HG02840 (cell line): ENCODE measurements at regions not wholly inside any gene's neighbourhood (a gene's known extent, or its start where the extent isn't known, plus 50 kb on each side); places are given as distances from the start of the nearest gene placed in this dataset.
"Not testable (repeated sequence)": the region's sequence is repeated elsewhere in the genome, so short reads cannot be mapped to it uniquely, and the experiment has no call there.

Experiments
- ATAC-seq: cut with Tn5 transposase; IDR thresholded peaks from one replicate; pipeline ENCODE4 v1.9.1; 2021; ENCODE audit warnings: mild to moderate bottlenecking, moderate library complexity, moderate number of reproducible peaks; ENCODE audit not compliant: unreplicated experiment, low FRiP score

- ATAC-seq, result no peak
These were observed 146.1 kb upstream of the LRIG3 start for GRCh38 chr12:59066445-59066844.

DNA sequence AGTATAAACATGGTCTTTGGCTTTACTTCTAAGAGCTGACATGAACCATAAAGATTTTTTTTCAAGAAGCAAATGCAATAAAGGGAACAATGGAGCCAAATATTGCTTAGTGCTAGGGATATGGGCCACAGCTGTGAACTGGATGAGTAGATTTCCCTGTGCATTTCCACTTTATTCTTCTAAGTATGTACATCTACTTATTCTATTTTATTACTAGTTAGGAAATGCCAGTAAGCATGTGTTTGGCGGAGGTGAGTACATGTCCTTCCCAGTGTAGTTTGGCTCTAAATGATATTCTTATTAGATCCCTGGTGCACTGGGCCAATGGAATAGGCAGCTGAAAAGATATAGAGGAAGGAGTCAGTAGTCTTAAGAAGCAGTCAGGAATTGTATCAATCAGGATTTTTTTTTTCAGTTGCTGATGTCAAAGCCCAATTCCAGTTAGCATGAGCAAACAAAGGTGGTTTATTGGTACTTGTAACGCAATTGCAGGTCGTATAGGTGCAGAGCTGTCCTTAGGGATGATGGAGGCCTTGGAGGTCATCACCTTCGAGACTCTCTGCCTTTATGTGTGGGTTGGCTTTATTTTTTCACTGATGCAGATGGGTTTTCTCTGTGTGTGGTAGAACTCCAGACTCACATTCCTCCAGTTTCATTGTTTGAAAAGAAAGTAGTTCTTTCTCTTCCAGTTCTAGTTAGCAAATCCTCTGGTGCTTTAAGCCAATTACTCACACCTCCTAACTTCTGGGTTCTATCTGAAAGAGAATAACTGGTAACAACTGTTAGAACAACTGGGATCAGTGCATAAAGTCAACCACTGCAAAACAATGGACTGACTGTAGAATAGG, 139.0 kb upstream of the LRIG3 start:
- ATAC-seq, result no peak

DNA sequence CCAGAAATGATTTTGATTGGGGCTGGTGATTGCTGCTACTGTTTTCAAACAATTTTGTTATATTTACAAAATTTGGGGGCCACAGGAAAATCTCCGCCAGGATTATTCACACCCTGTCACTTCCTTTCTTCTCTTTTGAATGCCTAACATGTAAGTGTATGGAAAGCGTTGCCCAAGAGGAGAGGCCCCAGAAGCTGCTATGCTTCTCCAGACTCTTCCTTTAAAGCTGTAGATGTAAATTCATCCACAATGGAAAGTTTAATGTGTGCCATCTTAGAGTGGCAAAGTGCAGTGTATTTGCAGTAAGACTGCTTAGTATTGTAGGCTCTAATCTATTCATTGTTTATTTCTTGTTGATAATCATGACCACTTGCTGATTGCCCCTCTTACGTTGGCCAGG, 136.7 kb upstream of the LRIG3 start:
- ATAC-seq, result no peak

DNA sequence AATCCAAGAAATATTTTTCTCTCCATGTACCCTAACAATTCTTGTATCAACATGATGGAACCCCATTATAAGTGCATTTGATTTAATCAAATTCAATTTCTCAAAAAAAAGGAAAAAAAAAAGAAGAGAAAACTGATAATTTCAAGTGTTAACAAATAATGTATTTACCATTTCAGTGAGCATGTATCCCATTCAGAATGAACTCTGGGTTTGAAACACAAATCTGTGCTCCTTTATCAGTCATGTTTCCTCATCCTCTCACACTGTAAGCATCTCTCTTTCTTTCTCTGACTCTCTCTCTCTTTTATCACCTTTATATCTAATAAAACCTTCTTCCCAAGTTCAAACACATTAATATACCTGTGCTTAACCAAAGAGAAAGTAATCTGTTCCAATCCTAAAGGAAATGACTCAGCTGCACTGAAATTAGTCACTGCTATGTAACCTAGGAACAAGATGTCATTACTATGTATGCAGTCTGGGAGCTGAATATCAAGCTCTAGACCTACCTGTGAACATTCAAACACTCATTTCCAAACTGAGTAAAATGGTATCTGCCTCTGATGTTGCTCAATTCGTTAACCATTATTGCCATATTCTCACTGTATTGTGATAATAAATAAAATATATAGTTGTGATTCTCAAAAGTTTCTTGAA, 135.0 kb upstream of the LRIG3 start:
- ATAC-seq, result no peak

- ATAC-seq, result not testable (repeated sequence)
These were observed 133.1 kb upstream of the LRIG3 start for GRCh38 chr12:59053266-59053899.

DNA sequence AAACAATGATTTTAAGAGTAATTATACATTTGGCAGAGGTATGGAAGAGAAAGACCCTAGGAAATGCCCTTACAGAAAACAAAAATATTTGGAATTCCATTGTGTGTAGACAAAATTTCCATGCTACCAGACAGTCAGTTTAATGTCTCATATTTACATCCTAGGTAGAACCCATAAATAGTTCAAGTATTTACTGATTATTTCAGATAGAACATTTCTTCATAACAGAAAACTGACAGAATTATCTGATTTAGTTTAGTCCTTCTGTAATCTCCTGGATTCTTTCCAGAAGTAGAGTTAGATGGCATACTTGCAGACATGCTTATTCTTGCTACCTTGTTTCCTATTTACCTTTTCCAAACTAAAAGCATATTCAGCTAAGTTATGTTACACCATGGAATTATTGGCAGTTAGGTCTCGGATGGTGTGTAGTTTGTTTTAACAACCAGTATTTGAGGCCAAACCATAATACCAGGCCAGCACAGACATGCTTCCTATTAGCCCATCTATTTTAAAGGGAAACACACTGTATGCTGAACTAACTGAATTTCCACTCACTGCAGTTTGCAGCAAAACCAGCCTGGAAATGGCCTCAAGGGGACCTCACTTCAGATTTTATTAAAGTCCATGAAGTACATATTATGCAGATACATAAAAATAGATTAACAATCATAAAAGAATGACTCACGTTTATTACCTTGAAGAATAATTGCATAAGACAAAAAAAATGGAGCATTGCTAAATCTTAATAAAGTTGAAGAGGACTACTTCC, 126.6 kb upstream of the LRIG3 start:
- ATAC-seq, result no peak

- ATAC-seq, result no peak
These were observed 124.5 kb upstream of the LRIG3 start for GRCh38 chr12:59044791-59045190.

- ATAC-seq, result no peak
These were observed 121.2 kb upstream of the LRIG3 start for GRCh38 chr12:59041241-59042121.

DNA sequence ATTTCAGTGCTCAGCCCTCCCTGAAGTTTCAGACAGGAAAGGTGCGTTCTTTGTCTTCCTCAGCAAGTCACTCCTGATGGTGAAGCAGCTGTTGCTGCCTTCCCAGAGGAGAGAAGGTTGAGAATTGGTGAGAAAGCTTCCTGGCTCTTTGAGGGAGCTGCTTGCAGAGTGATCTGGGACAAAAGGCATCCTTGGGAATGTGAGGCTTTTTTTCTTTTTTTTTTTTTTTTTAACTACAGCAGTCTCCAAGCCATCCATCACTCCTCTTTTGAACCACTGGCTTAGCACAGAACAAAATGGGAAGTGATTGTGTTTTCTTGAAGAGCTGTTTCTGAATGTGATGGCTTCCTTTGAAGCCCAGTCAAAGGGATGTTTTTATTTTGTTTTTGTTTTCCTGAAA, 120.4 kb upstream of the LRIG3 start:
- no peak for ATAC-seq

DNA sequence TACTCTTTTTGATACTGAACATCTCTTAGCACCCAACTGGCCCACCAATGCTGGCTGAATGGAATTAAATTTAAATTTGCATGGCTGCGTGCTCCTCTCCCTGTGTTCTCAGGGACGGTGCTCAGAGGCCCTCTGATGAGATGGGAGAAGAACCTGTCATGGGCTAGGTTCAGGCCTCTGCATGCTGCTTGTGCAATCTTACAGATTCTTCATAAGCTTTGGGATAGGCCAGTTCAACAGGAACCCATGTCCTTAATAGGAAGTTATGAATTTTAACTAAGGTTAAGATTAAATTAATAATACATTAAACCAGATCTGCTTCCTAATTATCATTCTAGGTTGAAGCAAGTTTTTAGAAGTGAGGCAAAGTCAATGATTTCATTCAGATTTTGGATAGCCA, 119.7 kb upstream of the LRIG3 start:
- no peak for ATAC-seq

GRCh38 chr12:59039005-59039404, 118.7 kb upstream of the LRIG3 start:
- ATAC-seq, result no peak

GRCh38 chr12:59036973-59037762, 116.9 kb upstream of the LRIG3 start:
- ATAC-seq, result no peak

DNA sequence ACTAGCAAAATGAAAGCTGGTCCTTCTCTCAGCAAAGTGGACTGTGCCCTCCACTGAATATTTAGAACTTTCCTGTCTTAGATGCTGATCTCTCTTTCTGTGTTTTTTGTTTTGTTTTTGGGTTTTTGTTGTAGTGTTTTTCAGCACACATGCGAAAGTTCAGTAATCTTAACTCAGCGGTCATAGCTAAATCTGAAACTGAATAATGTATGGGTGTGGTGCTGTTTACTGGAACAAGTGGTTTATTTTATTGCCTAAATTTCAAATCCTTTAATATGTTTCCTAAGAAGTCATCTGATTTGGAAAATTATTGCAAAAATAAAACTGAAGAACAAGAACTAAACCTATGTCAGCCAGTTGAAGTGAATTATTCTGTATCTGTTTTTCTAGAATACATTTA, 116.0 kb upstream of the LRIG3 start:
- ATAC-seq, result no peak

GRCh38 chr12:59031313-59031712, 111.0 kb upstream of the LRIG3 start:
- ATAC-seq, result no peak

GRCh38 chr12:59030415-59030814, 110.1 kb upstream of the LRIG3 start:
- no peak for ATAC-seq

DNA sequence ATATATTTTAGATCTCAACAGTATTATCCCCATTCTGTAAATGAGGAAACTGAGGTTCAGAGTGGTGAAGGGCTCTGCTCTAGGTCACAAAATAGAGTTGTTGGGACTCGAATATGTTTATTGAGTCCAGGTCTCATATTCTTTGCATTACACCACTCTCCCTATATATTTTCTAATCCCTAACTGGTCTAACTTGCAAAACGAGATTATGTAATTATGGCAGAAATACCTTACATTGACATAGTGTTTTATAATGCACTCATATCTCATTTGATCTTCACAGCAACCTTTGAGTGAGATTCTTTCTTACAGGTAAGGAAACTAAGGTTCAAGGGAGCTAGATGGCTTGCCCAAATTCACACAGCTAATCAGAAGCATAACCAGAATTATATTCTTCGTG, 106.9 kb upstream of the LRIG3 start:
- ATAC-seq, result no peak

DNA sequence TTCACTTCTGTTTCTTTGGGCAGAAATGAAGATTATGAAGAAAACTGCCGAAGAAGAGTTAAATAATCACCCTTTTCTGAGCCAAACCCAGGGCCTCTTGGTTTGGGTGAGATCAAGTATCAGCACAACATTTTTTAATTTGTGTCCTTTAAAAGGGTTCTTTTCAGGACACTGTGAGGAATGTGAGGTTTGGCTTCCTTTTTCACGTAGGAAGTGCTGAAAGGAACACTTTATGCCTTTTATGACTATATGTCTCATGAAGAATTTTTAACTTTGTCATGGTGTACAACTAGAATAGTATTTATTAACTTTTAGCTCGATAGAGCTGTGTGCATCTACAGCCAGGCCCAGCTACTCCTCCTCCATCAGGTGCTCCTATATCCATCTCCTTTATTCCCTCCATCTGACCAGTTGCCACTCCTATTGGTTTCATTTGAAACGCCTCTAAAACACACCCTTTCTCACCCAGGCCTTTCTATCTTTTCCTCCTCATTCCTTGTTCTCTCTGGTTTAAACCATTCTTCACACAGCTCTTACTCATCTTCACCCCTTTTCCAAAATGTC, 103.6 kb upstream of the LRIG3 start:
- no peak for ATAC-seq

DNA sequence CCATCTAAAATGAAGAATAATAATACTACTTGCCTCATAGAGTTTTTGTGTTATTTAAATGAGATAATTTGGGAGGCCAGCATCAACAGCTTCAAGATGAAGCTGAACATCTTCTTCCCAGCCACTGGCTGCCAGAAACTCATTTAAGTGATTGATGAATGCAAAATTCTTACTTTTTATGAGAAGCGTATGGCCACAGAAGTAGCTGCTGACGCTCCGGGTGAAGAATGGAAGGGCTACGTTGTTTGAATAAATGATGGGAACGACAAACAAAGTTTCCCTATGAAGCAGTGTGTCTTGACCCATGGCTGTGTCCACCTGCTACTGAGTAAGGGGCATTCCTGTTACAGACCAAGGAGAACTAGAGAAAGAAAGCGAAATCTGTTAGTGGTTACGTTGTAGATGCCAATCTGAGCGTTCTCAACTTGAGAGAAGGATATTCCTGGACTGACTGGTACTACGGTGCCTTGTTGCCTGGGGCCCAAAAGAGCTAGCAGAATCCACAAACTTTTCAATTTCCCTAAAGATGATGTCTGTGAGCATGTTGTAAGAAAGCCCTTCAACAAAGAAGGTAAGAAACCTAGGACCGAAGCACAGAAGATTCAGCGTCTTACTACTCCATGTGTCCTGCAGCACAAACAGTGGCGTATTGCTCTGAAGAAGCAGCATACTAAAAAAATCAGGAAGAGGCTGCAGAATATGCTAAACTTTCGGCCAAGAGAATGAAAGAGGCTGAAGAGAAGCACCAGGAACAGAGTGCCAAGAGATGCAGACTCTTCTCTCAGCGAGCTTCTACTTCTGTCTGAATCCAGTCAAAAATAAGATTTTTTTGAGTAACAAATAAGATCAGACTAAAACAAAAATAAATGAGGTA, 100.0 kb upstream of the LRIG3 start:
- ATAC-seq, result no peak
